T-helper 22 cell (primary cell): ENCODE measurements at regions not wholly inside any gene's neighbourhood (a gene's known extent, or its start where the extent isn't known, plus 50 kb on each side); places are given as distances from the start of the nearest gene placed in this dataset.
"Not testable (repeated sequence)": the region's sequence is repeated elsewhere in the genome, so short reads cannot be mapped to it uniquely, and the experiment has no call there.

Source experiments
- DNase-seq: peaks from one replicate; pipeline ENCODE4 v3.0.0-alpha.2; 2020; ENCODE audit warnings: low read depth

- DNase-seq, result not testable (repeated sequence)
These were observed 353.5 kb downstream of the BCL2L11 start for GRCh38 chr2:111474198-111474705.

GRCh38 chr2:111478335-111478734 is 357.6 kb downstream of the BCL2L11 start:
- not testable (repeated sequence) for DNase-seq

GRCh38 chr2:111478871-111479318 is 358.2 kb downstream of the BCL2L11 start:
- DNase-seq, result not testable (repeated sequence)

GRCh38 chr2:111480016-111480625 is 359.4 kb downstream of the BCL2L11 start:
- not testable (repeated sequence) for DNase-seq

GRCh38 chr2:111480633-111481032 is 359.9 kb downstream of the BCL2L11 start:
- not testable (repeated sequence) for DNase-seq

- DNase-seq, result not testable (repeated sequence)
These were observed 360.5 kb downstream of the BCL2L11 start for GRCh38 chr2:111481219-111481618.

- not testable (repeated sequence) for DNase-seq
These were observed 362.4 kb downstream of the BCL2L11 start for GRCh38 chr2:111482987-111483679.

GRCh38 chr2:111484097-111484496 is 363.4 kb downstream of the BCL2L11 start:
- not testable (repeated sequence) for DNase-seq

- not testable (repeated sequence) for DNase-seq
These were observed 365.2 kb downstream of the BCL2L11 start for GRCh38 chr2:111485895-111486294.

GRCh38 chr2:111488451-111488850 is 367.7 kb downstream of the BCL2L11 start:
- DNase-seq, result not testable (repeated sequence)

- DNase-seq, result not testable (repeated sequence)
These were observed 368.7 kb downstream of the BCL2L11 start for GRCh38 chr2:111489460-111489859.

GRCh38 chr2:111491181-111491580 is 370.5 kb downstream of the BCL2L11 start:
- DNase-seq, result not testable (repeated sequence)

- DNase-seq, result not testable (repeated sequence)
These were observed 370.9 kb downstream of the BCL2L11 start for GRCh38 chr2:111491614-111492013.

- DNase-seq, result not testable (repeated sequence)
These were observed 372.4 kb downstream of the BCL2L11 start for GRCh38 chr2:111492995-111493719.

GRCh38 chr2:111493720-111494078 is 373.0 kb downstream of the BCL2L11 start:
- not testable (repeated sequence) for DNase-seq

- not testable (repeated sequence) for DNase-seq
These were observed 373.7 kb downstream of the BCL2L11 start for GRCh38 chr2:111494288-111494980.

GRCh38 chr2:111494981-111495315 is 374.2 kb downstream of the BCL2L11 start:
- not testable (repeated sequence) for DNase-seq

GRCh38 chr2:111495636-111496035 is 374.9 kb downstream of the BCL2L11 start:
- not testable (repeated sequence) for DNase-seq

GRCh38 chr2:111496176-111496575 is 375.5 kb downstream of the BCL2L11 start:
- DNase-seq, result not testable (repeated sequence)

- not testable (repeated sequence) for DNase-seq
These were observed 376.1 kb downstream of the BCL2L11 start for GRCh38 chr2:111496860-111497259.

- not testable (repeated sequence) for DNase-seq
These were observed 376.6 kb downstream of the BCL2L11 start for GRCh38 chr2:111497270-111497669.

GRCh38 chr2:111500536-111501062 is 379.9 kb downstream of the BCL2L11 start:
- not testable (repeated sequence) for DNase-seq
